ENCODE measurements at regions not wholly inside any gene's neighbourhood (a gene's known extent, or its start where the extent isn't known, plus 50 kb on each side); places are given as distances from the start of the nearest gene placed in this dataset.

GRCh38 chr20:23150304-23151007 lies 64.3 kb upstream of the CD93 start:
- H3K9me3 ChIP-seq (replicated peaks; ENCODE audit: control insufficient read depth, insufficient read depth, low read depth, low read length), result no peaks in the 10 kb centered on the region
- FAIRE-seq (no peak), ATAC-seq (no peak), DNase-seq (ENCODE audit: extremely low read depth in 1 of 4, low spot score in 3 of 4) (no peak)
- no peaks in the 10 kb centered on the region for H3K27me3 ChIP-seq (ENCODE audit: control insufficient read depth in 2 of 2, insufficient read depth in 2 of 2, low read length in 2 of 2)
- in situ Hi-C loops (cut with MboI) (no loop called here), intact Hi-C loops (cut with micrococcal nuclease) (no loop called here)
- peak overlapping the region; percentile 77 to 92; a peak in 3 of 4 replicates for H3K9ac ChIP-seq (ENCODE audit: insufficient read depth in 1 of 2, low read depth in 2 of 2, low read length in 2 of 2)
- BruUV-seq (replicated peaks), result no TSS peak
- peaks cover 19% of the 10 kb centered on the region for H3K79me2 ChIP-seq (ENCODE audit: control insufficient read depth, insufficient read depth, low read length)
- POLR2A ChIA-PET, result interaction anchor here (1.1 to 8.2 kb wide), 7 partner anchors 9 to 88 kb away, joined by 3 to 109 read pairs (median 5); no protein-coding TSS in a partner anchor
- 86% methylated on average over 5 of the region's 8 CpGs for WGBS (ENCODE audit: insufficient coverage, low coverage, missing lambda C conversion rate)
- H3K4me3 ChIP-seq, result no peak overlapping the region
- H3K4me1 ChIP-seq (replicated peaks in 1 of 2; ENCODE audit: control insufficient read depth in 2 of 2, insufficient read depth in 2 of 2, low read length in 2 of 2), result peaks cover 66 to 92% of the 10 kb centered on the region in 2 experiments
- no peaks in the 10 kb centered on the region for H3K9me1 ChIP-seq (ENCODE audit: control insufficient read depth, insufficient read depth, low read length)
- peak overlapping the region; percentile 92; the same call in 1 of the 2 replicates for H3K4me2 ChIP-seq (ENCODE audit: insufficient read depth, low read length)
- H3K36me3 ChIP-seq (ENCODE audit: control insufficient read depth, insufficient read depth, low read length), result no peaks in the 10 kb centered on the region; the same call in 2 of the 3 replicates
- no peaks in the 10 kb centered on the region for H4K20me1 ChIP-seq (replicated peaks; ENCODE audit: control insufficient read depth, insufficient read depth, low read length)
- H3K27ac ChIP-seq (ENCODE audit: extremely low read depth, low read depth, low read length), result peak overlapping the region; percentile 99; the same call in 2 of the 3 replicates
- CTCF ChIA-PET (ENCODE audit: low intra/inter-chr PET ratio), result no interaction called here
- H2AFZ ChIP-seq (ENCODE audit: low read depth, low read length), result no peak overlapping the region
- TF ChIP-seq ZNF592 (IDR thresholded peaks at IDR 0.05) (peak; percentile 36; the same call in 1 of the 2 replicates), KLF6 (CRISPR knock-in tag; IDR thresholded peaks at IDR 0.05; ENCODE audit: borderline replicate concordance) (no peak), CXXC5 (CRISPR knock-in tag; IDR thresholded peaks at IDR 0.05) (0 out of 2 replicates have a peak, but pooled peaks have one; percentile 8), BRD9 (IDR thresholded peaks at IDR 0.05; ENCODE audit: low read depth, partially characterized antibody) (no peak), NELFE (IDR thresholded peaks at IDR 0.05; ENCODE audit: insufficient read depth, insufficient read length) (no peak), FOS (IDR thresholded peaks at IDR 0.05; ENCODE audit: extremely low read depth, insufficient read length) (no peak), RBM22 (IDR thresholded peaks at IDR 0.05; ENCODE audit: low read depth, low read length, poor library complexity, severe bottlenecking) (no peak), BCLAF1 (IDR thresholded peaks at IDR 0.05; ENCODE audit: borderline replicate concordance in 1 of 2, control insufficient read depth in 1 of 2, low read depth in 2 of 2, low read length in 1 of 2) (no peak), ZNF121 (CRISPR knock-in tag; conservative IDR thresholded peaks at IDR 0.05) (no peak), SP1 (CRISPR knock-in tag; IDR thresholded peaks at IDR 0.05) (no peak), TBP (optimal IDR thresholded peaks at IDR 0.05; ENCODE audit: low read depth, low read length) (no peak)
- TF ChIP-seq, protein P1, sequence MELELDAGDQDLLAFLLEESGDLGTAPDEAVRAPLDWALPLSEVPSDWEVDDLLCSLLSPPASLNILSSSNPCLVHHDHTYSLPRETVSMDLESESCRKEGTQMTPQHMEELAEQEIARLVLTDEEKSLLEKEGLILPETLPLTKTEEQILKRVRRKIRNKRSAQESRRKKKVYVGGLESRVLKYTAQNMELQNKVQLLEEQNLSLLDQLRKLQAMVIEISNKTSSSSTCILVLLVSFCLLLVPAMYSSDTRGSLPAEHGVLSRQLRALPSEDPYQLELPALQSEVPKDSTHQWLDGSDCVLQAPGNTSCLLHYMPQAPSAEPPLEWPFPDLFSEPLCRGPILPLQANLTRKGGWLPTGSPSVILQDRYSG (tag; conservative IDR thresholded peaks at IDR 0.05; ENCODE audit: low read depth), result no peak
